HUES48 (cell line): ENCODE measurements at regions not wholly inside any gene's neighbourhood (a gene's known extent, or its start where the extent isn't known, plus 50 kb on each side); places are given as distances from the start of the nearest gene placed in this dataset.

Experiments
- H3K27ac ChIP-seq: one replicate; pipeline ENCODE4 v1.7.0; 2013; ENCODE audit warnings: low read depth, low read length, inconsistent platforms
- H3K27me3 ChIP-seq: 2 replicates; pipeline ENCODE4 v1.6.1; 2013; ENCODE audit warnings: mild to moderate bottlenecking, low read length; ENCODE audit not compliant: control insufficient read depth, insufficient read depth
- H3K36me3 ChIP-seq: 2 replicates; pipeline ENCODE4 v1.6.1; 2013; ENCODE audit warnings: low read length; ENCODE audit not compliant: control insufficient read depth, insufficient read depth
- H3K4me1 ChIP-seq: 2 replicates; pipeline ENCODE4 v1.6.1; 2013; ENCODE audit warnings: mild to moderate bottlenecking, low read length; ENCODE audit not compliant: control insufficient read depth, insufficient read depth
- H3K4me3 ChIP-seq: 2 replicates; pipeline ENCODE4 v1.5.1; 2013; ENCODE audit warnings: mild to moderate bottlenecking, low read depth, low read length
- H3K9ac ChIP-seq: 2 replicates; pipeline ENCODE4 v1.6.1; 2013; ENCODE audit warnings: mild to moderate bottlenecking, low read depth, low read length, moderate library complexity
- H3K9me3 ChIP-seq: 2 replicates; pipeline ENCODE4 v1.6.1; 2013; ENCODE audit warnings: low read length; ENCODE audit not compliant: control insufficient read depth, insufficient read depth

DNA sequence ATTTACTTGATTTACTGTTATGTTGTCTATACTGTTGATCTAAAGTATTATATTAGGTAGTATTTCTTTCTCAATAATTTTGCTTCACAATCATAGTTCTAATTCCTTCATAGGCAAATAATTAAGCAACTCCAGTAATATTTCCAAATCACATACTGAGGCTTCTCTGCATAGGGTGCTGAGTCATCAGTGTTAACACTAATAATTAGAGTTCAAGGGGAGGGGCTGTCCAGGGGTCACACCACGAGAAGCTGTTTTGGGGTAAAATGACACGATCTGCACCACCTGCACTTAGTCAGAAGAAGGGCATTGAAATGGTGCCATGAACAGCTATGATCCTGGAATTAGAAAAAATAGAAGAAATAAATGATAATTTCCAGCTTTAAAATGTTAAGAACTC lies 1230.9 kb upstream of the SLC10A2 start:
- no peak overlapping the region for H3K4me3 ChIP-seq
- H3K9me3 ChIP-seq, result no peaks in the 10 kb centered on the region
- no peaks in the 10 kb centered on the region for H3K27me3 ChIP-seq
- H3K9ac ChIP-seq, result no peak overlapping the region
- no peaks in the 10 kb centered on the region; the same call in 1 of the 2 replicates for H3K4me1 ChIP-seq
- no peaks in the 10 kb centered on the region for H3K36me3 ChIP-seq
- no peak overlapping the region for H3K27ac ChIP-seq

GRCh38 chr13:104296286-104296685 lies 1230.1 kb upstream of the SLC10A2 start:
- H3K4me1 ChIP-seq, result no peaks in the 10 kb centered on the region; the same call in 1 of the 2 replicates
- no peak overlapping the region for H3K4me3 ChIP-seq
- no peak overlapping the region for H3K27ac ChIP-seq
- H3K9me3 ChIP-seq, result no peaks in the 10 kb centered on the region
- no peak overlapping the region for H3K9ac ChIP-seq
- H3K27me3 ChIP-seq, result no peaks in the 10 kb centered on the region
- H3K36me3 ChIP-seq, result no peaks in the 10 kb centered on the region

- H3K9ac ChIP-seq, result no peak overlapping the region
- H3K27me3 ChIP-seq, result no peaks in the 10 kb centered on the region
Measured at GRCh38 chr13:104295537-104295936, 1229.3 kb upstream of the SLC10A2 start.

DNA sequence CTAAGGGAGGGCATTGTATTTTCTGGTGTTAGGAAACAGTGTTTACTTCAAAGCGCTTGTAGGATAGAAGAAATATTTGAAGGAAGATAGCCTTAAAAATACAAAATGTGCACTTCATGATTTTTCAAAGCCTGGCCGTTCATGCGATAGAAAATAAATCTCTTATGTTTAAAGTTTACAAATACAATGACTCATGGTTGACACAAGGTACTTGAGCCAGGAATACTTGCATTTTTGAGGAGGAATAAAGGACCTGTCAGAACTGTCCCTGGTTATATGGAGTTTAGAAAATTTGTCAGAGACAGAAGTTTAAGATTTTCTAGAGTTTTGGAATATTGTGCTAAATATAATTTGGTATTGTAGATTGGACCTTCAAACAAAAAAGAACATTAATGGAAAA lies 1223.2 kb upstream of the SLC10A2 start:
- Histone ChIP-seq H3K9me3 (no peaks in the 10 kb centered on the region), H3K36me3 (no peaks in the 10 kb centered on the region), H3K9ac (no peak overlapping the region), H3K27ac (no peak overlapping the region), H3K27me3 (no peaks in the 10 kb centered on the region), H3K4me3 (no peak overlapping the region), H3K4me1 (peaks cover 4% of the 10 kb centered on the region; the same call in 1 of the 2 replicates)

More at GRCh38 chr13:104295537-104295936, 1229.3 kb upstream of the SLC10A2 start:
- Histone ChIP-seq H3K4me1 (no peaks in the 10 kb centered on the region; the same call in 1 of the 2 replicates), H3K27ac (no peak overlapping the region), H3K4me3 (no peak overlapping the region), H3K36me3 (no peaks in the 10 kb centered on the region), H3K9me3 (no peaks in the 10 kb centered on the region)

DNA sequence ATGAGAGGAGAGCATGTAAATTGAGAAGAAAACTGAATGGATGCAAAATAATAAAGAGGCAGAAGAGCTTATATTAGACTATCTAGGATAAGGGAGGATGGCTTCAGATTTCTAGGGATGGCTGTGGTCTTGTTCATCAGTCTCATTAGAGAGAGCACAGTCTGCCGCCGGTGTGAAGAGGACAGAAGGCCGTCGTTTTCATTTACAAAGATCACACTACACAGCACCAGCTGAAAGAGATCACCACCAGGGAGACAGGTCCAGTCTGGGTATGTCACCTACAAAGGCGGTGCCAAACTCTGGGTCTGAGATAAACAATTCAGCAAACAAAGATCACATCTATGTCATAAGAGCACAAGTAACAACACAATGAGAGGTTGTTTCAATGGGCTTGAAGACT lies 1222.3 kb upstream of the SLC10A2 start:
- H3K27me3 ChIP-seq, result no peaks in the 10 kb centered on the region

DNA sequence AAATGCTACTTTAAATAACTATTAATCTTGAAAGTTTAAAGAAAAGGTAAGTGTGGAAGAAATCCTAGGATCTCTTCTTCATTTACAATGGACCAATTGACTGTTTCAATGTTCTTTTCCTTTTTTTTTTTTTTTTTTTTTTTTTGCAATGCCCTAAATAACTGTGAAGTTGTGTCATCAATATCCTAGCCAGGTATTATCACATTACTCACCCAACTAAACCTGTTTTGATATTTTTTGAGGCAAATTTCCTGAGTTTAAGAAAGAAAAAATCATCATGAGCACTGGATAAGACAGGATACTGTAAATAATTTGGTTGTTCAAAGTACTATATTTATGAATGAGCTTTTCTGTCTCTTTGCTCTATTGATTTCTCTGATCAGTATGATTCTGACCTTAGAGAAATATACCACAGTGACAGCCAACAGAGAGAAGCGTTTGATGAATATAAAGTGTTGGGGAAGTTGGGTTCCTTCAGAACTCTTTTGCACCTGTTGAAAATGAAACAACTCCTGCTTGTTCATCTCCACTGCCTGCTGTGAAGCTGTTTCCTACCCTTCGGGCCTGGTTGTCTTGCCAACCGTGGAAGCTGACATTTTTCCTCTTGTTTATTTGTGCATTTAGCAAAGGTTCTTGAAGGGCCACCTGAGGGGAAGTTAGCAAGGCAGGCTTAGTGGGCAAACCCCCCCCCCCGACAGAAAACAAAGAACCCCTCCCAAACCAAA lies 1220.5 kb upstream of the SLC10A2 start:
- Histone ChIP-seq H3K9ac (no peak overlapping the region), H3K36me3 (no peaks in the 10 kb centered on the region), H3K4me1 (peaks cover 4% of the 10 kb centered on the region; the same call in 1 of the 2 replicates), H3K4me3 (no peak overlapping the region), H3K27me3 (no peaks in the 10 kb centered on the region), H3K27ac (no peak overlapping the region), H3K9me3 (no peaks in the 10 kb centered on the region)

More for the DNA sequence above, 1222.3 kb upstream of the SLC10A2 start:
- H3K27ac ChIP-seq, result no peak overlapping the region
- H3K9ac ChIP-seq, result no peak overlapping the region
- H3K4me1 ChIP-seq, result peaks cover 4% of the 10 kb centered on the region; the same call in 1 of the 2 replicates
- no peaks in the 10 kb centered on the region for H3K36me3 ChIP-seq
- no peak overlapping the region for H3K4me3 ChIP-seq
- H3K9me3 ChIP-seq, result no peaks in the 10 kb centered on the region

DNA sequence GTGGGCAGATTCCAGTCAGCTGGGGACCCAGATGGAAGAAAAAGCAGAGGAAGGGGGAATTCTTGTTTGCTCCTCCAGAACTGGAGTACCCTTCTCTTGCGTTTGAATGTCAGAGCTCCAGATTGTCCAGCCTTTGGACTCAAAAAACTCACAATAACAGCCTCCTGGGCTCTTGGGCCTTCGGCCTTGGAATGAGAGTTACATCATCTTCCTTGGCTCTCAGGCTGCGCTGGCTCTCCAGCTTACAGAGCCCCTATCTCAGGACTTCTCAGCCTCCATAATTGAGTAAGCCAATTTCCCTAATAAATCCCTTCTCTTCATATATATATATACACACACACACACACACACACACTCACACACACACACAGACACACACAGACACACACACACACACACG lies 1215.7 kb upstream of the SLC10A2 start:
- Histone ChIP-seq H3K4me1 (peaks cover 3% of the 10 kb centered on the region; the same call in 1 of the 2 replicates), H3K9me3 (no peaks in the 10 kb centered on the region), H3K36me3 (no peaks in the 10 kb centered on the region), H3K27ac (no peak overlapping the region), H3K4me3 (no peak overlapping the region), H3K27me3 (no peaks in the 10 kb centered on the region), H3K9ac (no peak overlapping the region)

- Histone ChIP-seq H3K27ac (no peak overlapping the region), H3K4me3 (no peak overlapping the region), H3K27me3 (no peaks in the 10 kb centered on the region), H3K9me3 (no peaks in the 10 kb centered on the region), H3K9ac (no peak overlapping the region), H3K36me3 (no peaks in the 10 kb centered on the region), H3K4me1 (no peaks in the 10 kb centered on the region)
Measured at GRCh38 chr13:104270731-104271130, 1204.5 kb upstream of the SLC10A2 start.

DNA sequence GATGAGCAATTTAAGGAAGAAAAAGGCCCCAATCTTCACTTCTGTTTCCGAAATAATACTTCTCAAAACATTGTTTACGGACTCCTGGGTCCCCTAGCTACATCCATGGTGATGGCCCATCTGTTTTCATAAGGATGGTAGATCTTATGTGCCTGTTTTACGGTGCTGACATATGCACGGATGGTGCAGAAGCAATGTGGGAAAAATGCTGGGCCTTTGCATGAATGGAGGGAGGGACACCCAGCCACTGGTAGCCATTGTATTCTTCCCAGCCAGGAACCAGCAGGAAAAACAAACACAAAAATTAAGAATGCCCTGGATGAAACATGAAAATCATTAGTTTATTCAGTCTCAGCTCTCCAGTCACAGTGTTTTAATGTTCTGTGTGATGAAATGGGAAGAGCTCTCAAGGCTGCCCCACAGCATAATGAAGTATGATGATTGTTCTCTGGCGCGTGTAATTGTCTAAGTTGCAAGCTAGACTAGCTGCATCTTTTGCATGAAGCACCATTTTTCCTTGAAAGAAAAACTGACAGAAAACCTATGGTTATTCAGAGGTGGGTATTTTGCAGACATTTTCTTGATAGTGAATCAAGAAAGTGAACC lies 1201.1 kb upstream of the SLC10A2 start:
- Histone ChIP-seq H3K27me3 (no peaks in the 10 kb centered on the region), H3K9ac (no peak overlapping the region), H3K36me3 (no peaks in the 10 kb centered on the region), H3K9me3 (no peaks in the 10 kb centered on the region), H3K4me1 (no peaks in the 10 kb centered on the region), H3K27ac (no peak overlapping the region), H3K4me3 (no peak overlapping the region)

DNA sequence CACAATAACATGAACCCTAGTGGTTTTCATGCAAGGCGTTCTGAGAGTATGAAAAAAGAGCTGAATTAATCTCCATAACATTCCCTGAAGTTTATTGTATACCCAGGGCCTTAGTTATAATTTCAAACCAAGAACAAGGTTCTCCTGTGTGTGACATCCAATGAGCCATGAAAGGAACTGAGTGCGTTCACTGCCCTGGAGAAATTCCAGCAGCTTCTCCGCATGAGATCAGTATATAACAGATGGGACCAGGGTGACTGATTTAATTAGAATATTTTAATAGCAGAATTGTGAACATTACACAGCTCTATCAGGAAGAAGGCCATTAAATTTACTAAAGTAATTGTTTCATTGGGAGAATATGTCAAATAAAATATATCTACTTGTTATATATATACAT lies 1190.5 kb upstream of the SLC10A2 start:
- no peak overlapping the region for H3K27ac ChIP-seq
- no peaks in the 10 kb centered on the region for H3K27me3 ChIP-seq
- peaks cover 28% of the 10 kb centered on the region for H3K4me1 ChIP-seq
- H3K4me3 ChIP-seq, result no peak overlapping the region
- H3K9me3 ChIP-seq, result no peaks in the 10 kb centered on the region
- H3K36me3 ChIP-seq, result no peaks in the 10 kb centered on the region
- no peak overlapping the region for H3K9ac ChIP-seq

DNA sequence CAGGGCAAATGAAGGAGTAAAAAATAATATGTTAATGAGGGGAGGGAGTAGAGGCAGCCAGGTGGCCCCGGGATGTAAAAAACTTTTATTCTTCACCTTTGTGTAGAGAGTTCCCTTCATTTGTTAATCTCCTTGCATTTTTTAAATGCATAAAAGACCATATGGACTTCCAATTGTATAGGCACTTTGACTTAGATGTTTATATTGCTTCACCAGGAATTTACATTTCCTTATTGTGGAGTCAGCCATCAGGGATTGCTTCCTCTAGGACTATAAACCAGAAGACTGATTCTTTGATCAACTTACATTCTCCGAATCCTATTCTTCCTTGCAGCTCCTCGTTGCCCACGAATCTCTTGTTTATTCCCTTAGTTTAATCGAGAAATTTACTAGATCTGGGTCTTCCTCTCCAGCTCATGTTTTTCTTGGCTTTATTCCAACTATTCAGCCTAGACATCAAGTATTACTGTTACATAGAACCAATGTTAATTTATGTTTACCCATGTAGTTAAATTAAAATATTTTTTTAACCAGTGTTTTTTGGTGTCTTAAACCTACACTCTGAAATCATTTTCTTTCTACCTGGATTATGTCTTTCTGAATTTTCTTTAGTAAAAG lies 1187.0 kb upstream of the SLC10A2 start:
- Histone ChIP-seq H3K36me3 (no peaks in the 10 kb centered on the region), H3K27ac (peak overlapping the region; percentile 49), H3K27me3 (no peaks in the 10 kb centered on the region), H3K4me1 (peaks cover 28% of the 10 kb centered on the region), H3K9me3 (no peaks in the 10 kb centered on the region), H3K9ac (peak overlapping the region; percentile 13; the same call in 1 of the 2 replicates), H3K4me3 (peak overlapping the region; percentile 29; the same call in 1 of the 2 replicates)
